H1 (cell line): ENCODE measurements at regions not wholly inside any gene's neighbourhood (a gene's known extent, or its start where the extent isn't known, plus 50 kb on each side); places are given as distances from the start of the nearest gene placed in this dataset.

Source experiments
- CTCF ChIA-PET: fragments of 300-600 bp; sonication (Branson Sonifier 250); formaldehyde crosslinking; loops from one replicate; lab custom pipeline; 2021; ENCODE audit not compliant: partially characterized antibody; lab: Charles Lee
- POLR2A ChIA-PET: fragments of 300-600 bp; sonication (Branson Sonifier 250); formaldehyde crosslinking; loops from one replicate; lab custom pipeline; 2021; ENCODE audit warnings: inconsistent platforms; ENCODE audit not compliant: partially characterized antibody; lab: Charles Lee
- DNase-seq, 2 experiments: peaks; one replicate each; pipeline versions ENCODE4 v3.0.0 to v3.0.0-alpha.2; 2010 to 2022; ENCODE audit warnings: low spot score in 2 of 2, low read depth in 1 of 2, mixed read lengths in 1 of 2
- FAIRE-seq: peaks from 2 replicates; lab custom pipeline; 2011; peaks lifted over from hg19 to GRCh38; lab: Jason Lieb, UNC
- H2AFZ ChIP-seq: 2 replicates; pipeline ENCODE4 v1.8.1; 2012; ENCODE audit warnings: low read length, inconsistent platforms
- H2AK5ac ChIP-seq: 2 replicates; pipeline ENCODE4 v1.6.1; 2013; ENCODE audit warnings: low read depth, low read length
- H2BK120ac ChIP-seq: replicated peaks from 2 replicates; pipeline ENCODE3; 2013; ENCODE audit warnings: low read depth, low read length, inconsistent platforms
- H2BK12ac ChIP-seq: 2 replicates; pipeline ENCODE4 v1.6.1; 2013; ENCODE audit warnings: low read depth, low read length
- H2BK15ac ChIP-seq: 2 replicates; pipeline ENCODE4 v1.6.1; 2013; ENCODE audit warnings: low read length
- H2BK20ac ChIP-seq: 2 replicates; pipeline ENCODE4 v1.6.1; 2013; ENCODE audit warnings: low read length
- H2BK5ac ChIP-seq: 2 replicates; pipeline ENCODE4 v1.6.1; 2013; ENCODE audit warnings: low read depth, low read length
- H3K14ac ChIP-seq: 2 replicates; pipeline ENCODE4 v1.6.1; 2013; ENCODE audit warnings: inconsistent platforms; ENCODE audit not compliant: insufficient read length
- H3K18ac ChIP-seq: 2 replicates; pipeline ENCODE4 v1.6.1; 2013; ENCODE audit warnings: low read length; ENCODE audit errors: extremely low read depth
- H3K23ac ChIP-seq: 2 replicates; pipeline ENCODE4 v1.6.1; 2013; ENCODE audit warnings: inconsistent platforms; ENCODE audit not compliant: insufficient read length
- H3K23me2 ChIP-seq: 2 replicates; pipeline ENCODE4 v1.6.1; 2013; ENCODE audit warnings: low read depth, low read length
- H3K27ac ChIP-seq: 2 replicates; pipeline ENCODE4 v1.6.1; 2011; ENCODE audit warnings: low read depth, low read length, inconsistent platforms
- H3K27me3 ChIP-seq, 4 experiments: replicated peaks in 1 of 4; 1 replicate in 1 of 4; 2 replicates in 3 of 4; pipeline versions ENCODE4 v1.6.1 to v1.8.1; 2011 to 2013; ENCODE audit warnings: low read length in 3 of 4, mild to moderate bottlenecking in 3 of 4, inconsistent platforms in 2 of 4, mixed read lengths in 2 of 4, moderate library complexity in 1 of 4; ENCODE audit not compliant: control insufficient read depth in 3 of 4, insufficient read depth in 3 of 4; ENCODE audit errors: extremely low read depth in 1 of 4
- H3K36me3 ChIP-seq, 4 experiments: 2 replicates each; pipeline versions ENCODE4 v1.6.1 to v1.8.1; 2011 to 2013; ENCODE audit warnings: mild to moderate bottlenecking in 4 of 4, low read length in 3 of 4, moderate library complexity in 2 of 4, control low read depth in 1 of 4, inconsistent platforms in 1 of 4; ENCODE audit not compliant: insufficient read depth in 4 of 4, control insufficient read depth in 2 of 4
- H3K4ac ChIP-seq: replicated peaks from 2 replicates; pipeline ENCODE3; 2013; ENCODE audit warnings: low read length, low read depth, mixed read lengths, inconsistent platforms; ENCODE audit not compliant: insufficient read length
- H3K4me1 ChIP-seq, 4 experiments: replicated peaks in 1 of 4; 1 replicate in 1 of 4; 2 replicates in 3 of 4; pipeline versions ENCODE4 v1.6.1 to v1.8.1; 2011 to 2013; ENCODE audit warnings: low read length in 3 of 4, inconsistent platforms in 2 of 4, mixed read lengths in 1 of 4; ENCODE audit not compliant: insufficient read depth in 4 of 4, control insufficient read depth in 3 of 4
- H3K4me2 ChIP-seq, 2 experiments: 2 replicates each; pipeline versions ENCODE4 v1.6.1 to v1.8.1; 2011 to 2013; ENCODE audit warnings: low read depth in 2 of 2, low read length in 2 of 2, control low read depth in 1 of 2, inconsistent platforms in 1 of 2, mild to moderate bottlenecking in 1 of 2; ENCODE audit not compliant: insufficient read depth in 1 of 2
- H3K4me3 ChIP-seq, 4 experiments: fragments of 200-600, 300-600 bp in 1 of 4; sonication (generic), shearing (Covaris generic), sonication (Bioruptor Twin) in 1 of 4; 2 replicates each; pipeline versions ENCODE4 v1.5.1 to v1.8.1; 2011 to 2016; ENCODE audit warnings: low read length in 4 of 4, low read depth in 3 of 4, control low read depth in 2 of 4, inconsistent platforms in 2 of 4, mild to moderate bottlenecking in 2 of 4, mixed read lengths in 1 of 4, moderate library complexity in 1 of 4; ENCODE audit not compliant: insufficient read depth in 2 of 4; ENCODE audit errors: extremely low read depth in 1 of 4
- H3K56ac ChIP-seq: replicated peaks from 2 replicates; pipeline ENCODE3; 2013; ENCODE audit warnings: low read depth, mild to moderate bottlenecking, mixed read lengths, low read length, inconsistent platforms; ENCODE audit not compliant: insufficient read length
- H3K79me1 ChIP-seq: 2 replicates; pipeline ENCODE4 v1.6.1; 2013; ENCODE audit warnings: low read depth, low read length, control low read depth
- H3K79me2 ChIP-seq, 2 experiments: 2 replicates each; pipeline versions ENCODE4 v1.6.1 to v1.8.1; 2012 to 2013; ENCODE audit warnings: low read length in 2 of 2, mild to moderate bottlenecking in 2 of 2, inconsistent platforms in 1 of 2; ENCODE audit not compliant: insufficient read depth in 2 of 2, control insufficient read depth in 1 of 2
- H3K9ac ChIP-seq, 4 experiments: replicated peaks in 1 of 4; 1 replicate in 1 of 4; 2 replicates in 3 of 4; pipeline versions ENCODE4 v1.6.1 to v1.8.1; 2011 to 2013; ENCODE audit warnings: low read depth in 3 of 4, low read length in 3 of 4, control low read depth in 2 of 4, mild to moderate bottlenecking in 2 of 4, moderate library complexity in 2 of 4, inconsistent platforms in 1 of 4; ENCODE audit errors: extremely low read depth in 1 of 4
- H3K9me3 ChIP-seq, 2 experiments: 2 replicates each; pipeline versions ENCODE4 v1.6.1 to v1.8.1; 2012 to 2013; ENCODE audit warnings: mild to moderate bottlenecking in 2 of 2, moderate library complexity in 2 of 2, control low read depth in 1 of 2, inconsistent platforms in 1 of 2, low read depth in 1 of 2, low read length in 1 of 2, mixed read lengths in 1 of 2; ENCODE audit not compliant: insufficient read depth in 2 of 2
- H4K20me1 ChIP-seq, 2 experiments: replicated peaks in 1 of 2; 2 replicates each; pipeline versions ENCODE3 to v1.8.1; 2011 to 2013; ENCODE audit warnings: inconsistent platforms in 2 of 2, low read length in 2 of 2, mild to moderate bottlenecking in 1 of 2; ENCODE audit not compliant: insufficient read depth in 2 of 2, control insufficient read depth in 1 of 2
- H4K5ac ChIP-seq: 2 replicates; pipeline ENCODE4 v1.6.1; 2013; ENCODE audit warnings: low read length, low read depth, mixed read lengths, inconsistent platforms; ENCODE audit not compliant: insufficient read length
- H4K8ac ChIP-seq: 2 replicates; pipeline ENCODE4 v1.8.0; 2013; ENCODE audit warnings: mild to moderate bottlenecking, moderate library complexity, low read length, inconsistent platforms; ENCODE audit not compliant: insufficient read depth; ENCODE audit errors: extremely low read depth
- H4K91ac ChIP-seq: replicated peaks from 2 replicates; pipeline ENCODE3; 2013; ENCODE audit warnings: low read length, mixed read lengths, inconsistent platforms; ENCODE audit not compliant: insufficient read length
- BACH1 ChIP-seq: IDR thresholded peaks from 2 replicates; pipeline ENCODE4 v1.6.1; 2012; ENCODE audit warnings: low read length, improper control_type of control experiment
- EP300 ChIP-seq, 2 experiments: IDR thresholded peaks; 1 replicate in 1 of 2; 2 replicates in 1 of 2; pipeline ENCODE4 v1.6.1; 2011 to 2012; ENCODE audit warnings: low read depth in 2 of 2, low read length in 2 of 2, mild to moderate bottlenecking in 2 of 2, borderline replicate concordance in 1 of 2, inconsistent platforms in 1 of 2, moderate library complexity in 1 of 2
- JUND ChIP-seq: IDR thresholded peaks from 2 replicates; pipeline ENCODE4 v1.6.1; 2011; ENCODE audit warnings: mild to moderate bottlenecking, improper control_type of control experiment, low read length
- KDM4A ChIP-seq: IDR thresholded peaks from one replicate; pipeline ENCODE4 v1.7.1; 2012; ENCODE audit warnings: low read depth, mild to moderate bottlenecking, moderate library complexity, low read length, inconsistent platforms; ENCODE audit not compliant: severe bottlenecking
- NRF1 ChIP-seq: IDR thresholded peaks from 2 replicates; pipeline ENCODE4 v1.6.1; 2011; ENCODE audit warnings: mild to moderate bottlenecking, low read depth, low read length, improper control_type of control experiment
- RBBP5 ChIP-seq: IDR thresholded peaks from 2 replicates; pipeline ENCODE4 v1.7.1; 2012; ENCODE audit warnings: low read depth, mild to moderate bottlenecking, inconsistent platforms, low read length, moderate library complexity, borderline replicate concordance
- WGBS, 2 experiments: shearing (Covaris generic) in 1 of 2; methylation state at CpG; one replicate each; pipeline versions ENCODE4 v1.1.6 to v1.1.7; 2013 to 2015; ENCODE audit warnings: low lambda C conversion rate in 2 of 2, mixed read lengths in 2 of 2, inconsistent platforms in 1 of 2, low coverage in 1 of 2, missing lambda C conversion rate in 1 of 2; ENCODE audit not compliant: insufficient replicate concordance in 2 of 2, insufficient coverage in 1 of 2, insufficient read length in 1 of 2; ENCODE audit errors: extremely low coverage in 1 of 2, missing lambda C conversion rate in 1 of 2; 5-methylcytosine and 5-hydroxymethylcytosine counted together

DNA sequence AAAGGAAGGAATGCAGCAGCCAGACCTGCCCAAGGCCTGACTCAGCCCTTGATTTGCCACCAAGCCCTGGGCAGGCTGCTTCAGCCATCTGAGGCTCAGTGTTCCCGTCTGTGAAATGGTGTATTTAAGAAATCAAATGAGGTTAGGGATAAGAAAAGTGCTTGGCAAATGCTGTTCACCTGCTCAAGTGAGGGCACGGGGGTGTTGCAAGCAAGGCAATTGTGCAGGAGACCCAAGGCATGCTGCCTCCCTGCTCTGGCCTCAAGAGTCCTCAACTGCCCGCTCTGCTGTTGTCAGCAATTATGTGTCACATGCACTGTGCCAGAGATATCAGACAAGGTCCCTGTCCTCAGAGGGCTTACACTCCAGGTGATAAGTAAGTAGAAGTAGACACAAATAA, 101.8 kb downstream of the TPRA1 start:
- H2BK12ac ChIP-seq: 0 out of 2 replicates have a peak overlapping the region, but pooled peaks have one; percentile 27
- no peak overlapping the region for H2BK5ac ChIP-seq
- H2AFZ ChIP-seq: no peak overlapping the region
- POLR2A ChIA-PET: no interaction called here
- H3K79me1 ChIP-seq: no peaks in the 10 kb centered on the region
- no peak overlapping the region for H3K23ac ChIP-seq
- H3K27me3 ChIP-seq: no peaks in the 10 kb centered on the region
- H3K4ac ChIP-seq: no peak overlapping the region
- no peak overlapping the region for H3K18ac ChIP-seq
- no peak for FAIRE-seq
- H4K91ac ChIP-seq: no peak overlapping the region
- H3K14ac ChIP-seq: no peak overlapping the region
- no peak overlapping the region for H2BK20ac ChIP-seq
- no peaks in the 10 kb centered on the region for H3K23me2 ChIP-seq
- H3K9ac ChIP-seq: no peak overlapping the region
- H4K5ac ChIP-seq: no peak overlapping the region
- H3K9me3 ChIP-seq: peaks cover 11 to 17% of the 10 kb centered on the region in 2 experiments
- 94% methylated on average over 3 of the region's 3 CpGs; no CpG with 5 or more reads in 1 of the 2 experiments for WGBS, 2 experiments
- H3K79me2 ChIP-seq: no peaks in the 10 kb centered on the region
- no peak overlapping the region for H3K4me3 ChIP-seq
- H4K20me1 ChIP-seq: no peaks in the 10 kb centered on the region
- H2AK5ac ChIP-seq: no peak overlapping the region
- no peak overlapping the region for H3K4me2 ChIP-seq
- peaks cover 0 to 4% (median under 1%) of the 10 kb centered on the region in 4 experiments; a peak in 2 of 8 replicates for H3K36me3 ChIP-seq
- H3K27ac ChIP-seq: no peak overlapping the region
- no peak overlapping the region for H3K56ac ChIP-seq
- H2BK15ac ChIP-seq: no peak overlapping the region
- no peak overlapping the region for H4K8ac ChIP-seq
- CTCF ChIA-PET: no interaction called here
- peaks cover 0 to 4% (median 2%) of the 10 kb centered on the region in 4 experiments; a peak in 2 of 7 replicates for H3K4me1 ChIP-seq
- H2BK120ac ChIP-seq: no peak overlapping the region
- DNase-seq: no peak
- TF ChIP-seq BACH1 (no peak), NRF1 (no peak), JUND (no peak), RBBP5 (no peak), KDM4A (no peak), EP300 (IDR thresholded peaks at IDR 0.05; ENCODE audit: borderline replicate concordance in 1 of 2, low read depth in 2 of 2, low read length in 2 of 2) (no peak)
